Astrocyte (in vitro differentiated cells and primary cell): ENCODE measurements at regions not wholly inside any gene's neighbourhood (a gene's known extent, or its start where the extent isn't known, plus 50 kb on each side); places are given as distances from the start of the nearest gene placed in this dataset.

ENCODE experiments used
- CTCF ChIP-seq: IDR thresholded peaks from 2 replicates; pipeline ENCODE4 v1.5.1; 2011; ENCODE audit warnings: low read depth, mild to moderate bottlenecking, inconsistent platforms, low read length, moderate library complexity; ENCODE audit not compliant: insufficient read depth
- EZH2 ChIP-seq: IDR thresholded peaks from 2 replicates; pipeline ENCODE4 v1.6.1; 2012; ENCODE audit warnings: mild to moderate bottlenecking, low read length, inconsistent platforms; ENCODE audit not compliant: insufficient read depth

GRCh38 chr2:5093056-5093455 is 599.1 kb upstream of the SOX11 start:
- no peak for TF ChIP-seq CTCF
- TF ChIP-seq EZH2: no peak
